SH-SY5Y (cell line): ENCODE measurements at regions not wholly inside any gene's neighbourhood (a gene's known extent, or its start where the extent isn't known, plus 50 kb on each side); places are given as distances from the start of the nearest gene placed in this dataset.

Experiments used
- GATA2 ChIP-seq: IDR thresholded peaks from 2 replicates; pipeline ENCODE4 v1.6.1; 2011; ENCODE audit warnings: mild to moderate bottlenecking, low read depth, low read length
- GATA3 ChIP-seq: IDR thresholded peaks from 2 replicates; pipeline ENCODE4 v1.6.1; 2011; ENCODE audit warnings: low read depth, mild to moderate bottlenecking, low read length, moderate library complexity

GRCh38 chr11:119831011-119831410 is 102.0 kb upstream of the NECTIN1 start:
- TF ChIP-seq GATA2 (no peak), GATA3 (no peak)
